H1 (cell line): ENCODE measurements at regions not wholly inside any gene's neighbourhood (a gene's known extent, or its start where the extent isn't known, plus 50 kb on each side); places are given as distances from the start of the nearest gene placed in this dataset.

Experiments
- CTCF ChIA-PET: fragments of 300-600 bp; sonication (Branson Sonifier 250); formaldehyde crosslinking; loops from one replicate; lab custom pipeline; 2021; ENCODE audit not compliant: partially characterized antibody; lab: Charles Lee
- POLR2A ChIA-PET: fragments of 300-600 bp; sonication (Branson Sonifier 250); formaldehyde crosslinking; loops from one replicate; lab custom pipeline; 2021; ENCODE audit warnings: inconsistent platforms; ENCODE audit not compliant: partially characterized antibody; lab: Charles Lee
- DNase-seq, 2 experiments: peaks; one replicate each; pipeline versions ENCODE4 v3.0.0 to v3.0.0-alpha.2; 2010 to 2022; ENCODE audit warnings: low spot score in 2 of 2, low read depth in 1 of 2, mixed read lengths in 1 of 2
- FAIRE-seq: peaks from 2 replicates; lab custom pipeline; 2011; peaks lifted over from hg19 to GRCh38; lab: Jason Lieb, UNC
- H2AFZ ChIP-seq: 2 replicates; pipeline ENCODE4 v1.8.1; 2012; ENCODE audit warnings: low read length, inconsistent platforms
- H2AK5ac ChIP-seq: 2 replicates; pipeline ENCODE4 v1.6.1; 2013; ENCODE audit warnings: low read depth, low read length
- H2BK120ac ChIP-seq: replicated peaks from 2 replicates; pipeline ENCODE3; 2013; ENCODE audit warnings: low read depth, low read length, inconsistent platforms
- H2BK12ac ChIP-seq: 2 replicates; pipeline ENCODE4 v1.6.1; 2013; ENCODE audit warnings: low read depth, low read length
- H2BK15ac ChIP-seq: 2 replicates; pipeline ENCODE4 v1.6.1; 2013; ENCODE audit warnings: low read length
- H2BK20ac ChIP-seq: 2 replicates; pipeline ENCODE4 v1.6.1; 2013; ENCODE audit warnings: low read length
- H2BK5ac ChIP-seq: 2 replicates; pipeline ENCODE4 v1.6.1; 2013; ENCODE audit warnings: low read depth, low read length
- H3K14ac ChIP-seq: 2 replicates; pipeline ENCODE4 v1.6.1; 2013; ENCODE audit warnings: inconsistent platforms; ENCODE audit not compliant: insufficient read length
- H3K18ac ChIP-seq: 2 replicates; pipeline ENCODE4 v1.6.1; 2013; ENCODE audit warnings: low read length; ENCODE audit errors: extremely low read depth
- H3K23ac ChIP-seq: 2 replicates; pipeline ENCODE4 v1.6.1; 2013; ENCODE audit warnings: inconsistent platforms; ENCODE audit not compliant: insufficient read length
- H3K23me2 ChIP-seq: 2 replicates; pipeline ENCODE4 v1.6.1; 2013; ENCODE audit warnings: low read depth, low read length
- H3K27ac ChIP-seq: 2 replicates; pipeline ENCODE4 v1.6.1; 2011; ENCODE audit warnings: low read depth, low read length, inconsistent platforms
- H3K27me3 ChIP-seq, 4 experiments: replicated peaks in 1 of 4; 1 replicate in 1 of 4; 2 replicates in 3 of 4; pipeline versions ENCODE4 v1.6.1 to v1.8.1; 2011 to 2013; ENCODE audit warnings: low read length in 3 of 4, mild to moderate bottlenecking in 3 of 4, inconsistent platforms in 2 of 4, mixed read lengths in 2 of 4, moderate library complexity in 1 of 4; ENCODE audit not compliant: control insufficient read depth in 3 of 4, insufficient read depth in 3 of 4; ENCODE audit errors: extremely low read depth in 1 of 4
- H3K36me3 ChIP-seq, 4 experiments: 2 replicates each; pipeline versions ENCODE4 v1.6.1 to v1.8.1; 2011 to 2013; ENCODE audit warnings: mild to moderate bottlenecking in 4 of 4, low read length in 3 of 4, moderate library complexity in 2 of 4, control low read depth in 1 of 4, inconsistent platforms in 1 of 4; ENCODE audit not compliant: insufficient read depth in 4 of 4, control insufficient read depth in 2 of 4
- H3K4ac ChIP-seq: replicated peaks from 2 replicates; pipeline ENCODE3; 2013; ENCODE audit warnings: low read length, low read depth, mixed read lengths, inconsistent platforms; ENCODE audit not compliant: insufficient read length
- H3K4me1 ChIP-seq, 4 experiments: replicated peaks in 1 of 4; 1 replicate in 1 of 4; 2 replicates in 3 of 4; pipeline versions ENCODE4 v1.6.1 to v1.8.1; 2011 to 2013; ENCODE audit warnings: low read length in 3 of 4, inconsistent platforms in 2 of 4, mixed read lengths in 1 of 4; ENCODE audit not compliant: insufficient read depth in 4 of 4, control insufficient read depth in 3 of 4
- H3K4me2 ChIP-seq, 2 experiments: 2 replicates each; pipeline versions ENCODE4 v1.6.1 to v1.8.1; 2011 to 2013; ENCODE audit warnings: low read depth in 2 of 2, low read length in 2 of 2, control low read depth in 1 of 2, inconsistent platforms in 1 of 2, mild to moderate bottlenecking in 1 of 2; ENCODE audit not compliant: insufficient read depth in 1 of 2
- H3K4me3 ChIP-seq, 4 experiments: fragments of 200-600, 300-600 bp in 1 of 4; sonication (generic), shearing (Covaris generic), sonication (Bioruptor Twin) in 1 of 4; 2 replicates each; pipeline versions ENCODE4 v1.5.1 to v1.8.1; 2011 to 2016; ENCODE audit warnings: low read length in 4 of 4, low read depth in 3 of 4, control low read depth in 2 of 4, inconsistent platforms in 2 of 4, mild to moderate bottlenecking in 2 of 4, mixed read lengths in 1 of 4, moderate library complexity in 1 of 4; ENCODE audit not compliant: insufficient read depth in 2 of 4; ENCODE audit errors: extremely low read depth in 1 of 4
- H3K56ac ChIP-seq: replicated peaks from 2 replicates; pipeline ENCODE3; 2013; ENCODE audit warnings: low read depth, mild to moderate bottlenecking, mixed read lengths, low read length, inconsistent platforms; ENCODE audit not compliant: insufficient read length
- H3K79me1 ChIP-seq: 2 replicates; pipeline ENCODE4 v1.6.1; 2013; ENCODE audit warnings: low read depth, low read length, control low read depth
- H3K79me2 ChIP-seq, 2 experiments: 2 replicates each; pipeline versions ENCODE4 v1.6.1 to v1.8.1; 2012 to 2013; ENCODE audit warnings: low read length in 2 of 2, mild to moderate bottlenecking in 2 of 2, inconsistent platforms in 1 of 2; ENCODE audit not compliant: insufficient read depth in 2 of 2, control insufficient read depth in 1 of 2
- H3K9ac ChIP-seq, 4 experiments: replicated peaks in 1 of 4; 1 replicate in 1 of 4; 2 replicates in 3 of 4; pipeline versions ENCODE4 v1.6.1 to v1.8.1; 2011 to 2013; ENCODE audit warnings: low read depth in 3 of 4, low read length in 3 of 4, control low read depth in 2 of 4, mild to moderate bottlenecking in 2 of 4, moderate library complexity in 2 of 4, inconsistent platforms in 1 of 4; ENCODE audit errors: extremely low read depth in 1 of 4
- H3K9me3 ChIP-seq, 2 experiments: 2 replicates each; pipeline versions ENCODE4 v1.6.1 to v1.8.1; 2012 to 2013; ENCODE audit warnings: mild to moderate bottlenecking in 2 of 2, moderate library complexity in 2 of 2, control low read depth in 1 of 2, inconsistent platforms in 1 of 2, low read depth in 1 of 2, low read length in 1 of 2, mixed read lengths in 1 of 2; ENCODE audit not compliant: insufficient read depth in 2 of 2
- H4K20me1 ChIP-seq, 2 experiments: replicated peaks in 1 of 2; 2 replicates each; pipeline versions ENCODE3 to v1.8.1; 2011 to 2013; ENCODE audit warnings: inconsistent platforms in 2 of 2, low read length in 2 of 2, mild to moderate bottlenecking in 1 of 2; ENCODE audit not compliant: insufficient read depth in 2 of 2, control insufficient read depth in 1 of 2
- H4K5ac ChIP-seq: 2 replicates; pipeline ENCODE4 v1.6.1; 2013; ENCODE audit warnings: low read length, low read depth, mixed read lengths, inconsistent platforms; ENCODE audit not compliant: insufficient read length
- H4K8ac ChIP-seq: 2 replicates; pipeline ENCODE4 v1.8.0; 2013; ENCODE audit warnings: mild to moderate bottlenecking, moderate library complexity, low read length, inconsistent platforms; ENCODE audit not compliant: insufficient read depth; ENCODE audit errors: extremely low read depth
- H4K91ac ChIP-seq: replicated peaks from 2 replicates; pipeline ENCODE3; 2013; ENCODE audit warnings: low read length, mixed read lengths, inconsistent platforms; ENCODE audit not compliant: insufficient read length
- CBX8 ChIP-seq: fragments of 300-800, 300-1000 bp; sonication (generic); IDR thresholded peaks from 2 replicates; pipeline ENCODE4 v1.7.1; 2016; ENCODE audit warnings: low read depth, low read length, borderline replicate concordance
- FOSL1 ChIP-seq: IDR thresholded peaks from 2 replicates; pipeline ENCODE4 v1.6.1; 2011; ENCODE audit warnings: mild to moderate bottlenecking, low read depth, low read length, moderate library complexity; ENCODE audit not compliant: insufficient read depth
- GABPA ChIP-seq: IDR thresholded peaks from 2 replicates; pipeline ENCODE4 v1.6.1; 2011; ENCODE audit warnings: mild to moderate bottlenecking, low read length, moderate library complexity, borderline replicate concordance; ENCODE audit not compliant: insufficient read depth
- WGBS, 2 experiments: shearing (Covaris generic) in 1 of 2; methylation state at CpG; one replicate each; pipeline versions ENCODE4 v1.1.6 to v1.1.7; 2013 to 2015; ENCODE audit warnings: low lambda C conversion rate in 2 of 2, mixed read lengths in 2 of 2, inconsistent platforms in 1 of 2, low coverage in 1 of 2, missing lambda C conversion rate in 1 of 2; ENCODE audit not compliant: insufficient replicate concordance in 2 of 2, insufficient coverage in 1 of 2, insufficient read length in 1 of 2; ENCODE audit errors: extremely low coverage in 1 of 2, missing lambda C conversion rate in 1 of 2; 5-methylcytosine and 5-hydroxymethylcytosine counted together
- TF ChIP-seq, protein P1 (sequence below): IDR thresholded peaks from 2 replicates; pipeline ENCODE4 v1.6.1; 2012; ENCODE audit warnings: low read length, inconsistent platforms
- TF ChIP-seq, protein P2 (sequence below): IDR thresholded peaks from 2 replicates; pipeline ENCODE4 v1.6.1; 2011; ENCODE audit warnings: low read length, improper control_type of control experiment

DNA sequence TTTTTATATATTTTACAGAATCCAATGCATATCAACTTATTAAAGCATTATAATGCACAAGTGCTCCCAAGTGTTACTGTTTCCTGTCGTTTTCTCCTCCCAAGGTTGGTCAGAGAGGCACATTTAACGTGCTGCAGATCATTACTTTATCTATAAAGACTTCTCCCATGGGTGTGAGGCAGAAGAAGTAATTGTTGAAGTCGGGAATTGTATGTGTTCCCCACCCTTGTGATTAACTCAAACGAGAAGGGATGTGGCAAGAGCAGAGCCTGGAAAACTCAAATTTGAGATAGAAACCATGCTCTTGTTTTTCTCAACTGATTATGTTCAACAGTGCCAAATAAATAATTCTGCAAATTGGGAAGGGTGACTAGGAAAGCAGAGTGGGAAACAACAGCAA, 412.5 kb upstream of the ADAMTS5 start:
- no peak overlapping the region for H3K14ac ChIP-seq
- no peaks in the 10 kb centered on the region for H3K27me3 ChIP-seq
- no peak overlapping the region for H2BK5ac ChIP-seq
- H3K18ac ChIP-seq = no peak overlapping the region
- no peak overlapping the region for H4K91ac ChIP-seq
- peak overlapping the region; percentile 48 for H2AFZ ChIP-seq
- H3K9ac ChIP-seq = no peak overlapping the region
- ChIA-PET POLR2A (no interaction called here), CTCF (interaction anchor here (0.7 kb wide), 1 partner anchor 11 kb away, joined by 3 read pairs; no protein-coding TSS in a partner anchor)
- H4K5ac ChIP-seq = no peak overlapping the region
- no peaks in the 10 kb centered on the region for H4K20me1 ChIP-seq
- H2BK12ac ChIP-seq = no peak overlapping the region
- WGBS, 2 experiments = 68% methylated on average over 4 of the region's 4 CpGs; no CpG with 5 or more reads in 1 of the 2 experiments
- no peak overlapping the region for H3K4me2 ChIP-seq
- H3K27ac ChIP-seq = no peak overlapping the region
- no peak overlapping the region for H3K4me3 ChIP-seq
- DNase-seq (no peak), FAIRE-seq (no peak)
- no peak overlapping the region for H4K8ac ChIP-seq
- no peak overlapping the region for H3K23ac ChIP-seq
- H3K23me2 ChIP-seq = no peaks in the 10 kb centered on the region; the same call in 1 of the 2 replicates
- no peaks in the 10 kb centered on the region for H3K79me1 ChIP-seq
- H3K56ac ChIP-seq = no peak overlapping the region
- no peaks in the 10 kb centered on the region for H3K9me3 ChIP-seq
- H2BK120ac ChIP-seq = no peak overlapping the region
- no peak overlapping the region for H2AK5ac ChIP-seq
- no peak overlapping the region for H2BK15ac ChIP-seq
- H3K36me3 ChIP-seq = no peaks in the 10 kb centered on the region
- no peak overlapping the region for H3K4ac ChIP-seq
- no peak overlapping the region; the same call in 1 of the 2 replicates for H2BK20ac ChIP-seq
- H3K4me1 ChIP-seq = no peaks in the 10 kb centered on the region
- H3K79me2 ChIP-seq = no peaks in the 10 kb centered on the region
- TF ChIP-seq, protein P1, sequence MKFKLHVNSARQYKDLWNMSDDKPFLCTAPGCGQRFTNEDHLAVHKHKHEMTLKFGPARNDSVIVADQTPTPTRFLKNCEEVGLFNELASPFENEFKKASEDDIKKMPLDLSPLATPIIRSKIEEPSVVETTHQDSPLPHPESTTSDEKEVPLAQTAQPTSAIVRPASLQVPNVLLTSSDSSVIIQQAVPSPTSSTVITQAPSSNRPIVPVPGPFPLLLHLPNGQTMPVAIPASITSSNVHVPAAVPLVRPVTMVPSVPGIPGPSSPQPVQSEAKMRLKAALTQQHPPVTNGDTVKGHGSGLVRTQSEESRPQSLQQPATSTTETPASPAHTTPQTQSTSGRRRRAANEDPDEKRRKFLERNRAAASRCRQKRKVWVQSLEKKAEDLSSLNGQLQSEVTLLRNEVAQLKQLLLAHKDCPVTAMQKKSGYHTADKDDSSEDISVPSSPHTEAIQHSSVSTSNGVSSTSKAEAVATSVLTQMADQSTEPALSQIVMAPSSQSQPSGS = no peak
- TF ChIP-seq GABPA = no peak
- no peak for TF ChIP-seq CBX8
- TF ChIP-seq, protein P2, sequence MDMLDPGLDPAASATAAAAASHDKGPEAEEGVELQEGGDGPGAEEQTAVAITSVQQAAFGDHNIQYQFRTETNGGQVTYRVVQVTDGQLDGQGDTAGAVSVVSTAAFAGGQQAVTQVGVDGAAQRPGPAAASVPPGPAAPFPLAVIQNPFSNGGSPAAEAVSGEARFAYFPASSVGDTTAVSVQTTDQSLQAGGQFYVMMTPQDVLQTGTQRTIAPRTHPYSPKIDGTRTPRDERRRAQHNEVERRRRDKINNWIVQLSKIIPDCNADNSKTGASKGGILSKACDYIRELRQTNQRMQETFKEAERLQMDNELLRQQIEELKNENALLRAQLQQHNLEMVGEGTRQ = no peak
- no peak for TF ChIP-seq FOSL1
